Thyroid gland (tissue), 4 donors: ENCODE measurements at regions not wholly inside any gene's neighbourhood (a gene's known extent, or its start where the extent isn't known, plus 50 kb on each side); places are given as distances from the start of the nearest gene placed in this dataset.

Experiments
- POLR2A ChIP-seq, 2 donors: fragments of 450-650 bp; IDR thresholded peaks; one replicate each; pipeline ENCODE4 v1.6.1; 2017; ENCODE audit warnings: antibody characterized with exemption in 2 of 2, mild to moderate bottlenecking in 2 of 2, moderate library complexity in 1 of 2
- TF ChIP-seq, protein P1 (sequence below), 6 experiments: fragments of 200-600 bp in 3 of 6; fragments of 450-650 bp in 3 of 6; sonication (generic) in 3 of 6; IDR thresholded peaks; one replicate each; pipeline ENCODE4 v1.5.1; 2016 to 2019; ENCODE audit warnings: antibody characterized with exemption in 6 of 6, mild to moderate bottlenecking in 2 of 6, inconsistent platforms in 1 of 6, moderate library complexity in 1 of 6

DNA sequence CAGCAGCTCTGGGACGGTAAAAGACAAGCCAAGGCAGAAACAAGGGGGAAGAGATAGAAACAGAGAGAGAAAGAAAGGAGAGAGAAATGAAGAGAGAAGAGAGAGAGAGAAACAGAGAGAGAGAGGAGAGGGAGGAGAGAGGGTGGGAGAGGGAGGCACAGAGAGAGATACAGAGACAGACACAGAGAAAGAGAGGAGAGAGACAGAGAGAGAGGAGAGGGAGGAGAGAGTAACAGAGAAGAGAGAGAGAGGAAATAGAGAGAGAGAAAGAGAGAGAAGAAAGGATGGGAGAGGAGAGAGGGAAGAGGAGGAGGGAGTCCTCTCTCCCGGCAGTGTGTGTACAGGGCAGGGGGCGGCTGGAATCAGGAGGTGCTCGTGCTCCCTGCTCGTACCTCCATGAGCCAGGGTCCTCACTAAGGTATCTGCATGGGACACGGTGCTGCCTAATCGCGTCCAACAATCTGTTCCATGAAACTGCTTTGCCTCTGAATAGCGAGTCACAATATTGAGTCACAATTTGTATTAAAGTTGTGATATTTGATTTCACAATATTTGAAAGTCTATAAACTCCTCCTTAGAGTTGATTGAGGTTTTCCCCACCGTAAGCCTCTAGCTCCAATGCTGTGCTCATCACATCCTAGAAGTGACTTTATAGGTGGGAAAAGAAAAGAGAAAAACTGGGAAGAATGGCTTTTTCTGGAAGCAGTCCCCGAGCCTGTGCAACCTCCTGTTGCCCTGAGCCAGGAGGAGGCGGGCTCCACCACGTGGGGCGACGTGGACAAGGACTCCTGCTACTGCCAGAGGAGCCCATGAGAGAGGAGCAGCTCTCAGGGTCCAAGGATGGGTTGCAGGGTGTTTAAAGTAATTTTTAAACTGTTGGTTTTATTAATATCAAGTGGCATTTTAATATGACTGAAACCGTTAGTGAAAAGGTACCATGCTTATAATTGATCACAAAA is 81.7 kb upstream of the ARHGEF7 start:
- TF ChIP-seq, protein P1, sequence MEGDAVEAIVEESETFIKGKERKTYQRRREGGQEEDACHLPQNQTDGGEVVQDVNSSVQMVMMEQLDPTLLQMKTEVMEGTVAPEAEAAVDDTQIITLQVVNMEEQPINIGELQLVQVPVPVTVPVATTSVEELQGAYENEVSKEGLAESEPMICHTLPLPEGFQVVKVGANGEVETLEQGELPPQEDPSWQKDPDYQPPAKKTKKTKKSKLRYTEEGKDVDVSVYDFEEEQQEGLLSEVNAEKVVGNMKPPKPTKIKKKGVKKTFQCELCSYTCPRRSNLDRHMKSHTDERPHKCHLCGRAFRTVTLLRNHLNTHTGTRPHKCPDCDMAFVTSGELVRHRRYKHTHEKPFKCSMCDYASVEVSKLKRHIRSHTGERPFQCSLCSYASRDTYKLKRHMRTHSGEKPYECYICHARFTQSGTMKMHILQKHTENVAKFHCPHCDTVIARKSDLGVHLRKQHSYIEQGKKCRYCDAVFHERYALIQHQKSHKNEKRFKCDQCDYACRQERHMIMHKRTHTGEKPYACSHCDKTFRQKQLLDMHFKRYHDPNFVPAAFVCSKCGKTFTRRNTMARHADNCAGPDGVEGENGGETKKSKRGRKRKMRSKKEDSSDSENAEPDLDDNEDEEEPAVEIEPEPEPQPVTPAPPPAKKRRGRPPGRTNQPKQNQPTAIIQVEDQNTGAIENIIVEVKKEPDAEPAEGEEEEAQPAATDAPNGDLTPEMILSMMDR (IDR thresholded peaks at IDR 0.05), result no peak
- no peak for TF ChIP-seq POLR2A (IDR thresholded peaks at IDR 0.05)
